SK-N-SH (cell line): ENCODE measurements at regions not wholly inside any gene's neighbourhood (a gene's known extent, or its start where the extent isn't known, plus 50 kb on each side); places are given as distances from the start of the nearest gene placed in this dataset.

Experiments used
- CTCF ChIA-PET: fragments of 300-600, 350-600 bp; formaldehyde crosslinking; extraction: SDS; loops from one replicate; lab custom pipeline; 2021; lab: Yijun Ruan, JAX
- POLR2A ChIA-PET: fragments of 350-600 bp; sonication (Branson Sonifier 250); formaldehyde crosslinking; extraction: SDS; loops from one replicate; lab custom pipeline; 2020; ENCODE audit warnings: antibody characterized with exemption, inconsistent platforms; lab: Yijun Ruan, JAX
- DNase-seq: peaks from one replicate; pipeline ENCODE4 v3.0.0; 2012
- H2AFZ ChIP-seq: fragments of 200-600 bp; sonication (generic); 2 replicates; pipeline ENCODE4 v1.8.1; 2016; ENCODE audit warnings: antibody characterized with exemption, mild to moderate bottlenecking, low read depth
- H3F3A ChIP-seq: fragments of 200-600 bp; sonication (generic); replicated peaks from 2 replicates; pipeline ENCODE3; 2016; ENCODE audit warnings: antibody characterized with exemption, mild to moderate bottlenecking; ENCODE audit not compliant: insufficient read depth
- H3K27ac ChIP-seq, 2 experiments: fragments of 200-500 bp in 1 of 2; fragments of 200-600 bp in 1 of 2; sonication (Bioruptor generic) in 1 of 2; sonication (generic), shearing (Covaris generic) in 1 of 2; 2 replicates each; pipeline versions ENCODE4 v1.5.1 to v1.6.1; 2014 to 2016; ENCODE audit warnings: low read depth in 2 of 2, inconsistent platforms in 1 of 2, low read length in 1 of 2, mild to moderate bottlenecking in 1 of 2, mixed read lengths in 1 of 2
- H3K27me3 ChIP-seq: fragments of 200-600 bp; sonication (generic), shearing (Covaris generic); 2 replicates; pipeline ENCODE4 v1.6.1; 2016; ENCODE audit warnings: mixed run types; ENCODE audit not compliant: insufficient read depth
- H3K36me3 ChIP-seq, 2 experiments: fragments of 200-500 bp in 1 of 2; fragments of 200-600 bp in 1 of 2; sonication (Bioruptor generic) in 1 of 2; sonication (generic) in 1 of 2; replicated peaks in 1 of 2; 2 replicates each; pipeline versions ENCODE3 to v1.5.1; 2014 to 2016; ENCODE audit warnings: low read length in 1 of 2, mild to moderate bottlenecking in 1 of 2; ENCODE audit not compliant: insufficient read depth in 2 of 2, control insufficient read depth in 1 of 2
- H3K4me1 ChIP-seq, 2 experiments: fragments of 200-500 bp in 1 of 2; fragments of 200-600 bp in 1 of 2; sonication (Bioruptor generic) in 1 of 2; sonication (generic), shearing (Covaris generic) in 1 of 2; 2 replicates each; pipeline versions ENCODE4 v1.5.1 to v1.6.1; 2014 to 2016; ENCODE audit warnings: low read depth in 1 of 2, low read length in 1 of 2, mixed run types in 1 of 2; ENCODE audit not compliant: insufficient read depth in 2 of 2, control insufficient read depth in 1 of 2
- H3K4me2 ChIP-seq: fragments of 200-600 bp; sonication (generic), shearing (Covaris generic); 2 replicates; pipeline ENCODE4 v1.6.1; 2017; ENCODE audit warnings: mixed run types
- H3K4me3 ChIP-seq, 2 experiments: fragments of 200-500 bp in 1 of 2; fragments of 200-600 bp in 1 of 2; sonication (Bioruptor generic) in 1 of 2; sonication (generic), shearing (Covaris generic) in 1 of 2; 2 replicates each; pipeline versions ENCODE4 v1.5.1 to v1.8.1; 2014 to 2016; ENCODE audit warnings: low read depth in 2 of 2, inconsistent platforms in 1 of 2, low read length in 1 of 2, mild to moderate bottlenecking in 1 of 2, mixed read lengths in 1 of 2, moderate library complexity in 1 of 2
- H3K79me2 ChIP-seq: fragments of 200-600 bp; sonication (generic); 2 replicates; pipeline ENCODE4 v1.8.1; 2017; ENCODE audit warnings: mild to moderate bottlenecking; ENCODE audit not compliant: insufficient read depth
- H3K9ac ChIP-seq: fragments of 200-600 bp; sonication (generic); 2 replicates; pipeline ENCODE4 v1.6.1; 2017; ENCODE audit warnings: mixed run types
- H3K9me2 ChIP-seq: fragments of 200-600 bp; sonication (generic); 2 replicates; pipeline ENCODE4 v1.6.1; 2017; ENCODE audit warnings: mixed run types
- H3K9me3 ChIP-seq: fragments of 200-600 bp; sonication (generic); 2 replicates; pipeline ENCODE4 v1.6.1; 2017; ENCODE audit warnings: mixed run types, mild to moderate bottlenecking, moderate library complexity
- H4K20me1 ChIP-seq: fragments of 200-600 bp; sonication (generic); 2 replicates; pipeline ENCODE4 v1.6.1; 2017; ENCODE audit warnings: mild to moderate bottlenecking, mixed run types; ENCODE audit not compliant: insufficient read depth
- CHD2 ChIP-seq: fragments of 150-350 bp; IDR thresholded peaks from 2 replicates; pipeline ENCODE4 v1.6.1; 2018; ENCODE audit warnings: low read length; ENCODE audit not compliant: partially characterized antibody
- CTCF ChIP-seq: fragments of 200-600 bp; sonication (generic); IDR thresholded peaks from 2 replicates; pipeline ENCODE4 v1.6.1; 2017; ENCODE audit warnings: antibody characterized with exemption, mild to moderate bottlenecking, moderate library complexity
- EP300 ChIP-seq, 2 experiments: IDR thresholded peaks; 2 replicates each; pipeline versions ENCODE4 v1.4.0 to v1.6.1; 2012; ENCODE audit warnings: borderline replicate concordance in 1 of 2, low read depth in 1 of 2, low read length in 1 of 2
- EZH2phosphoT487 ChIP-seq: fragments of 200-600 bp; sonication (generic); IDR thresholded peaks from 2 replicates; pipeline ENCODE4 v1.6.1; 2017; ENCODE audit warnings: low read depth, mixed run types, mild to moderate bottlenecking, antibody characterized with exemption, moderate library complexity, borderline replicate concordance
- FOSL2 ChIP-seq: IDR thresholded peaks from 2 replicates; pipeline ENCODE4 v1.4.0; 2012; ENCODE audit warnings: low read depth, mild to moderate bottlenecking, moderate library complexity, borderline replicate concordance
- FOXM1 ChIP-seq: IDR thresholded peaks from 2 replicates; pipeline ENCODE4 v1.4.0; 2012; ENCODE audit warnings: low read depth, mild to moderate bottlenecking
- IRF3 ChIP-seq: fragments of 150-350 bp; IDR thresholded peaks from 2 replicates; pipeline ENCODE4 v1.6.1; 2016; ENCODE audit warnings: mild to moderate bottlenecking, low read depth, low read length
- JUND ChIP-seq: IDR thresholded peaks from 2 replicates; pipeline ENCODE4 v1.4.0; 2012
- MXI1 ChIP-seq: IDR thresholded peaks from 2 replicates; pipeline ENCODE4 v1.6.1; 2012; ENCODE audit warnings: mild to moderate bottlenecking, low read depth, low read length, improper control_type of control experiment
- NRF1 ChIP-seq: IDR thresholded peaks from 2 replicates; pipeline ENCODE4 v1.6.1; 2012; ENCODE audit warnings: low read depth, mild to moderate bottlenecking, low read length
- POLR2AphosphoS5 ChIP-seq: IDR thresholded peaks from 2 replicates; pipeline ENCODE4 v1.6.1; 2012; ENCODE audit warnings: low read depth, low read length
- RAD21 ChIP-seq: IDR thresholded peaks from 2 replicates; pipeline ENCODE4 v1.6.1; 2012; ENCODE audit warnings: mild to moderate bottlenecking, low read length
- RFX5 ChIP-seq: IDR thresholded peaks from 2 replicates; pipeline ENCODE4 v1.6.1; 2012; ENCODE audit warnings: mild to moderate bottlenecking, improper control_type of control experiment, low read length
- SIN3A ChIP-seq: IDR thresholded peaks from 2 replicates; pipeline ENCODE4 v1.6.1; 2012; ENCODE audit warnings: low read depth, mild to moderate bottlenecking, low read length, moderate library complexity, borderline replicate concordance
- TAF1 ChIP-seq: IDR thresholded peaks from 2 replicates; pipeline ENCODE4 v1.6.1; 2012; ENCODE audit warnings: low read depth, mild to moderate bottlenecking, low read length, moderate library complexity, borderline replicate concordance
- TCF12 ChIP-seq: IDR thresholded peaks from 2 replicates; pipeline ENCODE4 v1.4.0; 2012
- USF2 ChIP-seq: fragments of 150-350 bp; IDR thresholded peaks from 2 replicates; pipeline ENCODE4 v1.6.1; 2017; ENCODE audit warnings: antibody characterized with exemption, low read length, low read depth, borderline replicate concordance
- YY1 ChIP-seq: IDR thresholded peaks from 2 replicates; pipeline ENCODE4 v1.4.0; 2012; ENCODE audit warnings: low read depth, mild to moderate bottlenecking
- WGBS: methylation state at CpG from one replicate; pipeline ENCODE4 v1.1.6; 2017; ENCODE audit warnings: low lambda C conversion rate; 5-methylcytosine and 5-hydroxymethylcytosine counted together

GRCh38 chr6:147441751-147442150, 66.7 kb upstream of the SAMD5 start:
- no peak for TF ChIP-seq POLR2AphosphoS5
- no peak for TF ChIP-seq FOXM1
- TF ChIP-seq JUND = no peak
- no peak for TF ChIP-seq YY1
- no peak for TF ChIP-seq RFX5
- no peak for TF ChIP-seq TCF12
- TF ChIP-seq NRF1 = no peak
- TF ChIP-seq USF2 = no peak
- no peak for TF ChIP-seq FOSL2
- TF ChIP-seq SIN3A = no peak
- TF ChIP-seq TAF1 = no peak
- no peak for TF ChIP-seq EZH2phosphoT487
- CTCF ChIA-PET = no interaction called here
- Histone ChIP-seq H3K9me3 (no peaks in the 10 kb centered on the region), H3K79me2 (no peaks in the 10 kb centered on the region), H3K36me3 (no peaks in the 10 kb centered on the region), H3K4me3 (no peak overlapping the region), H4K20me1 (no peaks in the 10 kb centered on the region), H3K27me3 (peaks cover 4% of the 10 kb centered on the region; the same call in 1 of the 2 replicates), H3K9ac (no peak overlapping the region), H2AFZ (no peak overlapping the region), H3K4me2 (no peak overlapping the region), H3K4me1 (no peaks in the 10 kb centered on the region), H3F3A (no peaks in the 10 kb centered on the region), H3K27ac (no peak overlapping the region), H3K9me2 (no peaks in the 10 kb centered on the region)
- 14% methylated on average over 1 of the region's 1 CpG for WGBS
- DNase-seq = no peak
- POLR2A ChIA-PET = no interaction called here

- TF ChIP-seq EP300 (IDR thresholded peaks at IDR 0.05; ENCODE audit: borderline replicate concordance in 1 of 2, low read depth in 1 of 2, low read length in 1 of 2) (no peak), CHD2 (no peak), MXI1 (no peak), RAD21 (no peak), TCF12 (no peak), CTCF (no peak), IRF3 (no peak)
- Histone ChIP-seq H3K36me3 (no peaks in the 10 kb centered on the region), H3K4me2 (no peak overlapping the region), H3K9me2 (no peaks in the 10 kb centered on the region), H3K9ac (no peak overlapping the region), H2AFZ (no peak overlapping the region), H3F3A (no peaks in the 10 kb centered on the region), H3K4me1 (no peaks in the 10 kb centered on the region), H3K79me2 (no peaks in the 10 kb centered on the region), H3K27ac (no peak overlapping the region), H3K27me3 (peaks cover 4% of the 10 kb centered on the region; the same call in 1 of the 2 replicates), H4K20me1 (no peaks in the 10 kb centered on the region), H3K9me3 (no peaks in the 10 kb centered on the region), H3K4me3 (no peak overlapping the region)
- POLR2A ChIA-PET = no interaction called here
- DNase-seq = no peak
- CTCF ChIA-PET = interaction anchor here (0.6 kb wide), 1 partner anchor 9 kb away, joined by 3 read pairs; no protein-coding TSS in a partner anchor
- 18% methylated on average over 13 of the region's 13 CpGs for WGBS
These were observed 60.5 kb upstream of the SAMD5 start for GRCh38 chr6:147447835-147448611.
